ENCODE measurements at regions not wholly inside any gene's neighbourhood (a gene's known extent, or its start where the extent isn't known, plus 50 kb on each side); places are given as distances from the start of the nearest gene placed in this dataset.

DNA sequence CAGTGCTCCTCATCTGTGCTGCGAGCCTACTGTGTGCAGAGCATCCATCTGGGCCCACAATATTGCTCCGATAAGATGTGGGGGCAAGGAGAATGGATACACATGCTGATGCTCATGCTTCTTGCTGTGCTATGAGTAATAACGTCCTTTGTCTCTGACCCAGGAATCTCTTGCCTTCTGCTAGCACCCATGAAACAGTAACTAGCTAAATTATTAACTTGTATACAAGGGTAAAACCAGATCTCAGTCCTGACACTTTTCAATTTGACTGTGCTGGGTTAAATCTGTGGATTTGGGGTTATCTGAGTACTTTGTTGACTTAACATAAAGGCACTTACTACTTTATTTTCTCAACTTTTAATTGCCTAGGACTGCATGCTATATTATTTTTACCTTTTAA, 357.6 kb downstream of the SLC4A3 start:
- Histone ChIP-seq H3F3A (ENCODE audit: insufficient read depth, low read length) (no peaks in the 10 kb centered on the region), H3K79me2 (ENCODE audit: insufficient read depth, low read length) (no peaks in the 10 kb centered on the region), H3K9ac (ENCODE audit: low read length) (no peak overlapping the region), H3K9me2 (ENCODE audit: low read depth, low read length) (no peaks in the 10 kb centered on the region), H3K36me3 (ENCODE audit: insufficient read depth, low read length) (no peaks in the 10 kb centered on the region), H3K4me1 (ENCODE audit: insufficient read depth, low read length, severe bottlenecking) (no peaks in the 10 kb centered on the region), H3K9me3 (ENCODE audit: low read length) (no peaks in the 10 kb centered on the region), H3K27ac (ENCODE audit: low read depth, low read length, poor library complexity, severe bottlenecking) (no peak overlapping the region), H3K27me3 (ENCODE audit: insufficient read depth, low read length) (no peaks in the 10 kb centered on the region), H4K20me1 (ENCODE audit: insufficient read depth, low read length) (no peaks in the 10 kb centered on the region), H3K4me2 (ENCODE audit: low read length) (no peak overlapping the region), H3K4me3 (ENCODE audit: low read depth, low read length, poor library complexity, severe bottlenecking) (no peak overlapping the region), H2AFZ (ENCODE audit: low read length) (no peak overlapping the region)
- TF ChIP-seq EZH2 (IDR thresholded peaks at IDR 0.05; ENCODE audit: borderline replicate concordance, low read length) (no peak), CTCF (IDR thresholded peaks at IDR 0.05; ENCODE audit: low read length) (no peak)

GRCh38 chr2:219987830-219988229, 360.4 kb downstream of the SLC4A3 start:
- Histone ChIP-seq H3K4me2 (ENCODE audit: low read length) (no peak overlapping the region), H3K27me3 (ENCODE audit: insufficient read depth, low read length) (no peaks in the 10 kb centered on the region), H3K79me2 (ENCODE audit: insufficient read depth, low read length) (no peaks in the 10 kb centered on the region), H3K4me3 (ENCODE audit: low read depth, low read length, poor library complexity, severe bottlenecking) (no peak overlapping the region), H2AFZ (ENCODE audit: low read length) (no peak overlapping the region), H3K9me3 (ENCODE audit: low read length) (no peaks in the 10 kb centered on the region), H3F3A (ENCODE audit: insufficient read depth, low read length) (no peaks in the 10 kb centered on the region), H4K20me1 (ENCODE audit: insufficient read depth, low read length) (no peaks in the 10 kb centered on the region), H3K4me1 (ENCODE audit: insufficient read depth, low read length, severe bottlenecking) (no peaks in the 10 kb centered on the region), H3K36me3 (ENCODE audit: insufficient read depth, low read length) (no peaks in the 10 kb centered on the region), H3K9ac (ENCODE audit: low read length) (no peak overlapping the region), H3K27ac (ENCODE audit: low read depth, low read length, poor library complexity, severe bottlenecking) (no peak overlapping the region), H3K9me2 (ENCODE audit: low read depth, low read length) (no peaks in the 10 kb centered on the region)
- no peak for TF ChIP-seq EZH2 (IDR thresholded peaks at IDR 0.05; ENCODE audit: borderline replicate concordance, low read length)
- TF ChIP-seq CTCF (IDR thresholded peaks at IDR 0.05; ENCODE audit: low read length): no peak

DNA sequence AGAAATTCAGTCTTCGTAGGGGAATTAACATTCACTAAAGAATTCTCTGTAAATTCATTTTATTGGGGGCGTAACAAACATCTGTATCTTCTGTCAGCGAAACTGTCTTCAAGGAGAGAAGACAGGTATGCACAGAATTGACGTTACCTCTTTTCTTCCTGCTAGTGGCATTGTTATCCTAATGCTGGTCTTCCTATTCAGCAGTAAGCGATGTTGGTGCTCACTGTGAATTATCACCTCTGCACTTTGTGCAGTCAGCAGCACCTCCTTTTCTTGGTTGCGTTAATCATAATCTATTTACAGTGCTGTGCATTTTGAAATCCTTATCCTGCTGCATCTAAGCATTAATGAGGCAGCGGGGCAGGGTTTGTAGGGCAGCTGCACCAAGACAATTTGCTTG, 362.3 kb downstream of the SLC4A3 start:
- H3K4me3 ChIP-seq (ENCODE audit: low read depth, low read length, poor library complexity, severe bottlenecking): no peak overlapping the region
- no peak overlapping the region for H3K9ac ChIP-seq (ENCODE audit: low read length)
- no peaks in the 10 kb centered on the region for H3K9me2 ChIP-seq (ENCODE audit: low read depth, low read length)
- H3F3A ChIP-seq (ENCODE audit: insufficient read depth, low read length): no peaks in the 10 kb centered on the region
- H3K4me2 ChIP-seq (ENCODE audit: low read length): no peak overlapping the region
- no peak overlapping the region for H2AFZ ChIP-seq (ENCODE audit: low read length)
- no peaks in the 10 kb centered on the region for H3K36me3 ChIP-seq (ENCODE audit: insufficient read depth, low read length)
- no peak for TF ChIP-seq EZH2 (IDR thresholded peaks at IDR 0.05; ENCODE audit: borderline replicate concordance, low read length)
- TF ChIP-seq CTCF (IDR thresholded peaks at IDR 0.05; ENCODE audit: low read length): no peak
- H3K4me1 ChIP-seq (ENCODE audit: insufficient read depth, low read length, severe bottlenecking): no peaks in the 10 kb centered on the region
- no peak overlapping the region for H3K27ac ChIP-seq (ENCODE audit: low read depth, low read length, poor library complexity, severe bottlenecking)
- no peaks in the 10 kb centered on the region for H3K27me3 ChIP-seq (ENCODE audit: insufficient read depth, low read length)
- H3K79me2 ChIP-seq (ENCODE audit: insufficient read depth, low read length): no peaks in the 10 kb centered on the region
- H3K9me3 ChIP-seq (ENCODE audit: low read length): no peaks in the 10 kb centered on the region
- H4K20me1 ChIP-seq (ENCODE audit: insufficient read depth, low read length): no peaks in the 10 kb centered on the region

Measured in OCI-LY1 (cell line).